Transverse colon (tissue), 4 donors: ENCODE measurements at regions not wholly inside any gene's neighbourhood (a gene's known extent, or its start where the extent isn't known, plus 50 kb on each side); places are given as distances from the start of the nearest gene placed in this dataset.

Experiments
- DNase-seq: peaks from one replicate; pipeline ENCODE4 v3.0.0-alpha.2; 2019
- H3K27ac ChIP-seq, 4 donors: fragments of 200-600 bp; sonication (generic); 2 replicates each; pipeline ENCODE4 v1.5.1; 2016 to 2018; ENCODE audit warnings: inconsistent platforms in 4 of 4
- H3K27me3 ChIP-seq: fragments of 200-600 bp; sonication (generic); 2 replicates; pipeline ENCODE4 v1.5.1; 2017; ENCODE audit warnings: inconsistent platforms
- H3K36me3 ChIP-seq, 4 donors: fragments of 200-600 bp; sonication (generic); 2 replicates each; pipeline ENCODE4 v1.5.1; 2017 to 2019; ENCODE audit warnings: inconsistent platforms in 4 of 4
- H3K4me1 ChIP-seq, 4 donors: fragments of 200-600 bp; sonication (generic); 2 replicates each; pipeline ENCODE4 v1.5.1; 2017 to 2020; ENCODE audit warnings: inconsistent platforms in 4 of 4
- H3K4me3 ChIP-seq, 4 donors: fragments of 200-600 bp; sonication (generic); 1 replicate in 1 of 4; 2 replicates in 3 of 4; pipeline versions ENCODE4 v1.5.1 to v1.6.1; 2017 to 2019; ENCODE audit warnings: inconsistent platforms in 4 of 4
- H3K9me3 ChIP-seq, 2 donors: fragments of 200-600 bp; sonication (generic); 2 replicates each; pipeline ENCODE4 v1.5.1; 2017 to 2019; ENCODE audit warnings: inconsistent platforms in 2 of 2
- EP300 ChIP-seq: sonication (generic); formaldehyde crosslinking; IDR thresholded peaks from one replicate; pipeline ENCODE4 v1.6.1; 2017; ENCODE audit warnings: antibody characterized with exemption, low read depth
- POLR2A ChIP-seq: fragments of 450-650 bp; IDR thresholded peaks from one replicate; pipeline ENCODE4 v1.6.1; 2016; ENCODE audit warnings: antibody characterized with exemption, mild to moderate bottlenecking, moderate library complexity
- POLR2AphosphoS5 ChIP-seq, 3 donors: sonication (generic); formaldehyde crosslinking; IDR thresholded peaks; one replicate each; pipeline ENCODE4 v1.6.1; 2016; ENCODE audit warnings: antibody characterized with exemption in 3 of 3
- whole genome bisulfite sequencing, 2 donors: methylation state at CpG; one replicate each; pipeline ENCODE4 v1.1.5; 2018; ENCODE audit warnings: low coverage in 1 of 2; 5-methylcytosine and 5-hydroxymethylcytosine counted together
- in situ Hi-C, 4 donors: fragments of 200-750 bp; cut with MboI; loops; one replicate each; pipeline versions ENCODE4 v1.15.0 to v1.15.1; 2017; ENCODE audit warnings: low sequenced_read_pairs in 3 of 4, low pct_ligation_motif_present in 1 of 4, low pct_unique_long_range_greater_than_20kb in 1 of 4
- intact Hi-C: fragments of 100-400 bp; cut with DNase I; formaldehyde crosslinking; loops from one replicate; pipeline ENCODE4 v1.15.1; 2023; ENCODE audit warnings: low total_unique reads
- TF ChIP-seq, protein P1 (sequence below), 5 experiments: fragments of 200-600 bp in 3 of 5; fragments of 450-650 bp in 2 of 5; sonication (generic) in 3 of 5; IDR thresholded peaks; 1 replicate in 2 of 5; 2 replicates in 3 of 5; pipeline ENCODE4 v1.5.1; 2016 to 2017; ENCODE audit warnings: antibody characterized with exemption in 5 of 5, inconsistent platforms in 3 of 5, mild to moderate bottlenecking in 2 of 5, moderate library complexity in 1 of 5

DNA sequence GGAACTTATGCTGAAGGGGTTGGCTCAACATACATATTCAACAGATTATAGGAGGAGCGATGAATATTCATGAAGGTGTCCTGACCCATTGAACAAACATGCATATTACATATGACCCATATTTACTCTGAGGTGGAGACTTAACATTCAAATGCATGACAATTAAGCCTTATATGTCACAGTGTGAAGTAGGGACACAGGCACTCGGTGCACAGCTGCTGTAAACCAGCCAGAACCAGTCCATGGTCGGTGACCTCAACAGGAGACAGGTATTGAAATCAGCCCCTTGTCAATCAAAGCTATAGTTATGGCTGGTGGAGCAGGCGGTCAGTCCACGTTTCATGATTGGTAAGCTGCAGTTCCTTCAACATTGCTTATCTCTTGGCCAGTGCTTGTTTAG is 347.3 kb downstream of the THBS2 start:
- WGBS, 2 donors = 51 to 65% methylated on average over 2 to 5 of the region's 5 CpGs
- no peak for DNase-seq
- Histone ChIP-seq H3K4me3 (no peak overlapping the region), H3K9me3 (no peaks in the 10 kb centered on the region), H3K27me3 (no peaks in the 10 kb centered on the region), H3K4me1 (peaks cover 0 to 8% (median 0%) of the 10 kb centered on the region in 4 donors), H3K36me3 (no peaks in the 10 kb centered on the region), H3K27ac (no peak overlapping the region)
- in situ Hi-C loops = no loop called here
- TF ChIP-seq POLR2A (no peak), EP300 (no peak), POLR2AphosphoS5 (IDR thresholded peaks at IDR 0.05) (no peak)
- TF ChIP-seq, protein P1, sequence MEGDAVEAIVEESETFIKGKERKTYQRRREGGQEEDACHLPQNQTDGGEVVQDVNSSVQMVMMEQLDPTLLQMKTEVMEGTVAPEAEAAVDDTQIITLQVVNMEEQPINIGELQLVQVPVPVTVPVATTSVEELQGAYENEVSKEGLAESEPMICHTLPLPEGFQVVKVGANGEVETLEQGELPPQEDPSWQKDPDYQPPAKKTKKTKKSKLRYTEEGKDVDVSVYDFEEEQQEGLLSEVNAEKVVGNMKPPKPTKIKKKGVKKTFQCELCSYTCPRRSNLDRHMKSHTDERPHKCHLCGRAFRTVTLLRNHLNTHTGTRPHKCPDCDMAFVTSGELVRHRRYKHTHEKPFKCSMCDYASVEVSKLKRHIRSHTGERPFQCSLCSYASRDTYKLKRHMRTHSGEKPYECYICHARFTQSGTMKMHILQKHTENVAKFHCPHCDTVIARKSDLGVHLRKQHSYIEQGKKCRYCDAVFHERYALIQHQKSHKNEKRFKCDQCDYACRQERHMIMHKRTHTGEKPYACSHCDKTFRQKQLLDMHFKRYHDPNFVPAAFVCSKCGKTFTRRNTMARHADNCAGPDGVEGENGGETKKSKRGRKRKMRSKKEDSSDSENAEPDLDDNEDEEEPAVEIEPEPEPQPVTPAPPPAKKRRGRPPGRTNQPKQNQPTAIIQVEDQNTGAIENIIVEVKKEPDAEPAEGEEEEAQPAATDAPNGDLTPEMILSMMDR (IDR thresholded peaks at IDR 0.05) = no peak
- intact Hi-C loops = no loop called here

DNA sequence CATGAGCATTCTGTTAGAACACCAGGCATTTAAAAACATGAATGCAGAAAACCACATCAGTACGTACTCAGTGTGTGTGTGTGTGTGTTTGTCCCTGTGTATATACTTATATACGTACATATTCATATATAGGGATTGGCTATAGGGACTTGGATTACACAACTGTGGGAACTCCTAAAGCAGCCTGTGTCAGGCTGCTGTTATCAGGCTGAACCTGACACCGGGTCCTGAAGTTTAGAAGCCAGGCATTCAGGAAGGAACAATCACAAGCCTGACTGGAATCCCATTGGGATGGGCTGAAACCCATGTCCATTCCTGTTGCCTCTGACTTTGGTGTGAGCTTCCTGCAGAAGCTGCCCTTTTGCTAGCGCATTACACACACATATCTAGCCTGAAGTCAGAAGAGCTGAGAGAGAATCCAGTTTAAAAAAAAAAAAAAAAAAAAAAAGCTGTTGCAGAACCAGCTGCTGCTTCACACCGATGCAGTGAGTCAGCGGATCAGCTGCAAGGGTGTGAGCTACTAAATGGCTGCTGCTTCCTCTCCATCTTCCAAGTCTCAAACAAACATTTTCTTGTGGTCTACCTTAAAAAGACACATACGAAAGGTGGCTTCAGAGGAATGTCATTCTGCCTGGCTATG is 348.1 kb downstream of the THBS2 start:
- in situ Hi-C loops = no loop called here

DNA sequence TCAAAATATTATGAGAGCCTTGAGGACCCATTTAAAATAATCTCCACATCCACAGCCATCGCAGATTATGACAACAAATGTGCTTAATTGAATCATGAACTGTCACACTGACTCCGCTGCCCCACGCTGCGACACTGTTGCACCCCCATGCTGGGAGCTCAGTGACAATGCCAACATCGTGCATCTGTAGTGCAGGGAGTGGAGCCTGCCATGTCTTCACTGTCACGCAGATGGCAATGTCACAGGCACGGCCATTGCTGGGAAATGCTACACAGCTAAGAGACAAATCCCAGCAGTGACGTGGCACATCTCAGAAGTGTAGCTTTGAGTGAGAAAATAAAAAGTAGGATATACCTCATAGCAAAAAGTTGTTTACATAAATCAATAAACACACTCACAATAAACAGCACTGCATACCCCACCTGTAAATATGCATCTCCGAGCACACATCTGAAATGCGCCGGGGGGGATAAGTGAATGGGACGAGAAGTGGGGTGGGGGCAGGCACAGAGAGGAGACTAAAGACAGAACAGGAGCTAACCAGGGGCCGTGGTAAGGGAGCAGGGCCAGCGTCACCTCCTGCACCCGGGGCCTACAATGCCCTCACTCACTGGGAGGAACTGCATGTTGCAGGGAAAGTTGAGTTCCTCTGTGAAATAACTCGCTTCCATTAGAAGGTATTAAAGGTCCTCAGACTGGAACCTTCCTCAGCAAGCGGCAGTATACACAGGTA is 349.9 kb downstream of the THBS2 start:
- no peak for DNase-seq
- Histone ChIP-seq H3K27ac (no peak overlapping the region), H3K27me3 (no peaks in the 10 kb centered on the region), H3K36me3 (no peaks in the 10 kb centered on the region), H3K4me3 (no peak overlapping the region), H3K9me3 (no peaks in the 10 kb centered on the region), H3K4me1 (peaks cover 0 to 8% (median 0%) of the 10 kb centered on the region in 4 donors)
- intact Hi-C loops (no loop called here), in situ Hi-C loops (no loop called here)
- 75 to 89% methylated on average over 6 to 17 of the region's 17 CpGs for WGBS, 2 donors
- TF ChIP-seq POLR2AphosphoS5 (IDR thresholded peaks at IDR 0.05) (no peak), POLR2A (no peak), EP300 (no peak)
- TF ChIP-seq, protein P1 (IDR thresholded peaks at IDR 0.05) = no peak

More for the DNA sequence above, 348.1 kb downstream of the THBS2 start:
- WGBS, 2 donors = 76 to 84% methylated on average over 5 to 7 of the region's 7 CpGs
- H3K4me1 ChIP-seq = peaks cover 0 to 8% (median 0%) of the 10 kb centered on the region in 4 donors
- H3K27ac ChIP-seq = peak overlapping the region in 1 of 4 donors; percentile 19
- TF ChIP-seq POLR2A (no peak), POLR2AphosphoS5 (IDR thresholded peaks at IDR 0.05) (no peak), EP300 (no peak)
- TF ChIP-seq, protein P1 (IDR thresholded peaks at IDR 0.05) = no peak
- H3K36me3 ChIP-seq = no peaks in the 10 kb centered on the region
- no peak overlapping the region for H3K4me3 ChIP-seq
- intact Hi-C loops = no loop called here
- DNase-seq = no peak
- H3K9me3 ChIP-seq = no peaks in the 10 kb centered on the region
- H3K27me3 ChIP-seq = no peaks in the 10 kb centered on the region

DNA sequence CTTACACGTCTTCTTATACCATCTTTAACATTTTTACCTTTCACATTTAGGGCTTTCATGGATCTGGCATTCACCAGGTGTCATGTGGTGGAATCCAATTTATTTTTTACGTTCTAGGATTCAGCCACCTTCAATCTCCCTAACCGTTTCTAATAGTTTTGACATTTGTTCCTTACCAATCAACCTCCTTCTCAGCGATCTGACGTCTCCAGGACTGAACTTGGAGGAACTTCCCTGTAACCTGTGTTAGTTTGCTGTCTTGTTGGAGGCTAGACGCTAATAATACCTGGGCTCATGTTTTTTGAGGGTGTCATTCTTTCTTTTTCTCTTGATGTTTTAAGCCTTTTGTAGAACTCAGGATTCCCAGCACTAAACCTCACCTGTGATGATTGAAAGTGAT is 351.6 kb downstream of the THBS2 start:
- WGBS, 2 donors = 52 to 55% methylated on average over 6 of the region's 6 CpGs
- no peak for DNase-seq
- H3K4me3 ChIP-seq = no peak overlapping the region

More for the DNA sequence above, 351.6 kb downstream of the THBS2 start:
- H3K36me3 ChIP-seq = no peaks in the 10 kb centered on the region
- no peaks in the 10 kb centered on the region for H3K27me3 ChIP-seq
- in situ Hi-C loops = no loop called here
- H3K9me3 ChIP-seq = no peaks in the 10 kb centered on the region
- peak overlapping the region in 2 of 4 donors; percentile 57 to 59 for H3K27ac ChIP-seq
- intact Hi-C loops = no loop called here
- TF ChIP-seq, protein P1 (IDR thresholded peaks at IDR 0.05) = no peak
- TF ChIP-seq POLR2A = no peak
- no peak for TF ChIP-seq EP300
- no peak for TF ChIP-seq POLR2AphosphoS5 (IDR thresholded peaks at IDR 0.05)
- peaks cover 0 to 8% (median 0%) of the 10 kb centered on the region in 4 donors for H3K4me1 ChIP-seq
